HG02759 (cell line): ENCODE measurements at regions not wholly inside any gene's neighbourhood (a gene's known extent, or its start where the extent isn't known, plus 50 kb on each side); places are given as distances from the start of the nearest gene placed in this dataset.

Experiments
- ATAC-seq: cut with Tn5 transposase; IDR thresholded peaks from one replicate; pipeline ENCODE4 v1.9.1; 2021; ENCODE audit warnings: mild to moderate bottlenecking, moderate library complexity; ENCODE audit not compliant: unreplicated experiment

GRCh38 chr11:13103962-13104554, 94.9 kb downstream of the RASSF10 start:
- ATAC-seq = no peak

DNA sequence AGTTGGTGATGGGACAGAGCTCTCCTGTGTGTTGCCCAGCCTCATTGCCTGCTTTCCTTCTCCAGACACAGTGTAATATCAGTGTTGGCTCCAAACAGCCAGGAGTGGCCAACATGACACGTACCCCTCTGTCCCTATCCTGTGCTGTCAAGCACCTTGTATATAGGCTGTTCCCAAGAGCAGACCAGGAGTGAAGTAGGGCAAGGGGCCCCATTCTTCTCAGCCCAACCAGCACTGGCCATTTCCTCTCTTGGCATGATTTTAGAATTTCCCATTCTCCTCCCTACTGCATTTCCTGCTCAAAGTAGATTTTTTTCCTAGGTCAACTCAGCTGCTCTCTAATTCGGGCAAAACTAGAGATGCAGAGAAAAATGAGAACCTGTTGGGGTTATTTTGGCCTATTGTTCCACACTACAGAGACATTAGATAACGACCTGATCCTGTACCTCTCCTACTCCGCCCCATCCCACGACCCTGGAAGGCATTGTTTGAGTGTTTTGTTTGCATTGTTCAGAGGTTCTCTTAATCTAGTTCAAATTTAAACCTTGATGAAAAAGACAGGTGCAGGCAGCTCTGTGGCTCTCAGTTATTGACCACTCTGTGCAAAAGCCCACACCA, 95.6 kb downstream of the RASSF10 start:
- no peak for ATAC-seq

DNA sequence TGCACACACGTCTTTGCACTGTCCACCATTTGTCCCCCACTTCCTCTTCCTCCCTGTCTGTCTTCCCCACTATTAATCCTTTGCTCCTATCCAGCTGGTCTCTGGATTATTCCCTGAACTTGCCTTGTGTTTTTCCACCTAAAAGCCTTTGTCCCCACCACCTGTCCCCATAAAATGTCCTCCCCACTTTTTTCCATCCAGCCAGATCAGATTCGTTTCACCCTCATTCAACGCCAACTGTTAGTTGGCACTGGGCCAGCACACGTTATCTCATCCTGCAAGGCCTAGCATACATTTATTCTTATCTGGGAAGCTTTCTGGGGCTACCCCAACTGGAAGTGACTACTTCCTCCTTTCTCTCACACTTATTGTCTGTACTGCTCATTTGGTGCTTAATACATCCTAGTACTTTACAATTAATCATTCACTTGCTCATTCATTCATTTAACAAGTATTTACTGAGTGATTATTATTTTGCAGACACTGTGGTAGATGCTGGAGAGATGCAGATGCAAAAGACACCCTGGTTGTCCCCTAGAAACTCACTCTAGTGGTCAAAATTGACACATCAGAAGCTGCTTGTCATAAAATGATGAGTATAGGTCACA, 96.2 kb downstream of the RASSF10 start:
- peak; percentile 64 for ATAC-seq

- ATAC-seq = no peak
Observed at GRCh38 chr11:13107544-13108044, 98.5 kb downstream of the RASSF10 start.

DNA sequence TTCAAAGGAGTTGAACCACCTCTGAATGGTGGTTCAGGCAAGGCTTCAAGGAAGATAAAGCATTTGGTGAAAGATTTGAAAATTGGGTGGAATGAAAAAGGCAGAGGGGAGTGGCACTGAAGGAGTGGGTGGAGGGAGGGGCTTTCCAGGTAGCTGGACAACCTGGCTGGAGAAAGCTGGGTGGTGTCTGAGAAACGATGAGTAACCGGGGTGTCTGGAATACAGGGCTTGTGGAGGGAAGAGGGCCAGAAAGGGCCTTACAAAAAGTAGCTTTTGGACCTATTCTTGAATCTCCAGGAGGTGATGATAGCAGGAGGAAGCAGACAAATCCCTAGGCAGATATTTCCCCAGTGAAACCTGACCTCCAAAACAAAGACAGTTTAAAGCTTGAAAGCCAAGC, 99.3 kb downstream of the RASSF10 start:
- no peak for ATAC-seq

GRCh38 chr11:13109616-13110015, 100.5 kb downstream of the RASSF10 start:
- no peak for ATAC-seq

DNA sequence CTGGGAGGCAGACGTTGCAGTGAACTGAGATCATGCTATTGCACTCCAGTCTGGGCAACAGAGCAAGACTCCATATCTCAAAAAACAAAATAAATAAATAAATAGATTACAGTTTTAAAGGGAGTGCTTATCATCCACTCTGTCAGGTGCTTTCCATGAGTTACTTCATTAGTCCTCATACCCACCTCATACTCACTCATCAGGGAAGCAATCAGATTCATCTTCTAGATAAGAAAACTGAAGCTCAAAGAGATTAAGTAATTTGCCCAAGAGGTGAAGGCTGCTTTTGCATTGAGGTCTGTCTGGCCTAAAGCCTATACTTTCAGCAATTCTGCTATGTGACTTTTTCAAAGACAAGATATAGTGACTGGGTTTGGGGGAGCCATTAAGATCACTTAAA, 101.0 kb downstream of the RASSF10 start:
- no peak for ATAC-seq

DNA sequence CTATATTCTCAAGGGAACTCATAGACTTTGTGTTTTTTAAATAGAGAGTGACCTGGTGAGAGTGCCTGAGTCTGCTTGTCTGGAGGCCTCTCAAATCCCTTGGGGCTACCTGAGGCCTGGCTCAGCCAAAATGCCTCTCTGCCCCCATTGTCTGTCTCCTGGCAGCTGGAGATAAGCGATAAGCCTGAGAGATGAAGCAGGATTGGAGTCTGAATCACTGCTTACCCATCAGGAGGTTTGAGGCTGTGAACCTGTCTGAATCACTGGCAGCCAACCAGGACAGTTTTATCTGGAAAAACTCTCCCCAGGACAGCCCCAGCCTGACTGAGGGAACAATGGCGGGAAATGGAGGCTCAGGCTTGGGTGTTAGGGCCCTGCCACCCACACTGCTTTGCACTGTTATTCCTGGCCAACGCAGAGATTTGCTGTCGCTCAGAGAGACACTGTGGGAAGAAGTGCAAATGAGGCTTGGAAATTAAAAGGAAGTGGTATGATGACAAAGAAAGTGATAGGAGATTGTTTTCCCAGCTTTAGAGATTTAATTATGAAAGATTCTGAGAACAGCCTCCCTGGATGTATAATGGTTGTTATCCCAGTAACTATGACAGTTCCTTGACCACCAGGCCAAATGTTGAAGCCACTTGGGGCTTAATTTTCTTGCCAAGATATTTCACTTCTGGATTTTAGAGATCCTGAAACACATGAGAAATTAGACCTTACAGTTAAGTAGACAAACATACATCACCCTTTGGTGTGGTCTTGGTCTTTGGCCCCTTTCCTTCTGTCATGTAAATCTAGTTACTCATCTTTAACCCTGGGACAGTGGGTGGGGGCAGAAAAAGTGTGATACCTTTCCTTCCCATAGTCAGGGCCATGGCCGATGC, 102.1 kb downstream of the RASSF10 start:
- no peak for ATAC-seq

- ATAC-seq = peak; percentile 41
Observed at GRCh38 chr11:13111813-13112130, 102.7 kb downstream of the RASSF10 start.

GRCh38 chr11:13114566-13115379, 105.7 kb downstream of the RASSF10 start:
- ATAC-seq = no peak

GRCh38 chr11:13115380-13115675, 106.2 kb downstream of the RASSF10 start:
- no peak for ATAC-seq

DNA sequence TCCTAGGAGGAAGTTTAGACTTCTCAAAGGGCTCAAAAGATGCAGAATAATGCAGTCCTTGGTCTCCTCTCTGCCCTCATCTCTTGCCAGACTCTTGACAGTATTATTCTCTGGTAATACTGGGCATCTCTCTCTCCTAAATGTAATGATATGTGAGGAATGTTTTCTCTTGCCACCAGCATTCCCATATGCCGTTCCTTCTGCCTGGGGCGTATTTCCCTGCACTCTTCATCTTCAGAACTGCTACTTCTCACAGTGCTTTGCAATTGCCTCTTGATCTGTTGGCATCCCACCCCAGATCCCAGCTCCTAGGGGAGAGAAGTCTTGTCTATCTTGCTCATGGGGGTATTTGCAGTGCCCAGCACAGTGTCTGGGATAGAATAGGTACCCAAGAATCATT, 107.4 kb downstream of the RASSF10 start:
- no peak for ATAC-seq

DNA sequence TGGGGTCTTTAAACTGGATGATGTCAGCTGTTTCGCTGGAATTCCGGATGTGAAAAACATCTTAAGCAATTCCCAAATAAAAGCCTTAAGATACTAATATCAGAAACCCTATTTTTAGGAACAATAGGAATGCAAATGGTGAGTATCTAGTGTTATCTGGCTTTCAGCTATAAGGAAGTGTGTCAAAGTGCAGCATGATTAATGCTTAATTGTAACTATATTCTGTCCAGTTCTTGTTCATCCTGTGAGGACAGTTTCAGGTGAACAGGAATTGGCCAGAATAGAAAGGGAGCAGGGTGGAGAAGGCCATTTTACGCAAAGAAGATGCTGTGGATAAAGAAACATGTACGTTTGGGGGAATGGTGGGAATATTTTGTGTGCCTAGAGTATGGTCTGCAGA, 108.2 kb downstream of the RASSF10 start:
- no peak for ATAC-seq

DNA sequence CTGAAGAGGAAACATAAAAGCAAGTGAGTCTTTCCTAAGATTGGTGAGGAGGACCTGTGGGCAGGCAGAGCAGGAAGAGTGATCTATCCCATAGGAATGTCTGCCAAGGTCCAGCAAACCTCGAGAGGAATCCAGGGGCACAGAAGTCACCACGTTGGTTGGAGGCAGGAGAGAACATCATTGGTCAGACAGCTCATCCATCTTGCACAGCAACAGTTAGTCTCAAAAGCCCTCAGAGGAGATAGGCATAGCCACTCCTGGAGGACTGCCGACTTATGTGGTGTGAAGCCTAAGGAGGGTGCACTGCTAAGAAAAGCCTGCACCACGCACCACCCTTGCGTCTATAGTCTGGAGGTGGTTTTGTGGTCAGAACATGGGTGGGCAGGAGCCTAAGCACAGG, 109.1 kb downstream of the RASSF10 start:
- ATAC-seq = no peak

DNA sequence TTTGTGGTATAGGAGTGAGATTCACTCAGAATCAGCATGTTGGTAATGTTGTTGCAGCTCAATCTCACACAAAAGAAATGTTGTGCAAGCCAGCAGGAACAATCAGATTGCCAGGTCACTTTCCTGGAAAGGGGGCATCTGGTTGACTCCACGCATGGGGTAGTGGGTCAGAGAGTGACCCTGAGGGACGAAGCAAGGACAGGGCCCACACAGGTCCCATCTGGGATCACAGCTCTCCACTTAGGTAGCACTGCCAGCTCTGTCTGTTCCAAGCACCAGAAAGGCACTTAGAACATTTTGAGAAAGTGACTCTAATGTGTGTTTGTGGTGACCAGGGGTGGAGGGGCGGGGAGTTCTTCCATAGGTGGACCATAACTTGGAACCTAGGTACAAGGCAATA, 109.5 kb downstream of the RASSF10 start:
- no peak for ATAC-seq

DNA sequence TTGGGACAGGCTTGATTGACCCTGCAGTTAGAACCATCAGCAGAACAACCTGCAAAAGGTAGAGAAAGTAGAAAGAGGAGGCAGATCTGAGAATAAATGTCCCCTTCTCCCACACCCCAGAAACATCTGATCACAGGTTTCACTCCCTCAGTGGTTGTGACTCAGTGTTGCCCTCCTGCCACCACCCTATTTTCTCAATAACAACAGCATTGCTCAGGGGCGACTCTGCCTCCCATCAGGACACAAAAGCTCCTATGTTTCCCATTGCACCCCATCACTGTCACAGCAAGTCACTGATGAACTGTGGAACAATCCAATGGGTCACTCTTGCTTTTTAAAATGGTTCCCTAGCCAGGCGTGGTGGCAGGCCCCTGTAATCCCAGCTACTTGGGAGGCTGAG, 110.2 kb downstream of the RASSF10 start:
- no peak for ATAC-seq

DNA sequence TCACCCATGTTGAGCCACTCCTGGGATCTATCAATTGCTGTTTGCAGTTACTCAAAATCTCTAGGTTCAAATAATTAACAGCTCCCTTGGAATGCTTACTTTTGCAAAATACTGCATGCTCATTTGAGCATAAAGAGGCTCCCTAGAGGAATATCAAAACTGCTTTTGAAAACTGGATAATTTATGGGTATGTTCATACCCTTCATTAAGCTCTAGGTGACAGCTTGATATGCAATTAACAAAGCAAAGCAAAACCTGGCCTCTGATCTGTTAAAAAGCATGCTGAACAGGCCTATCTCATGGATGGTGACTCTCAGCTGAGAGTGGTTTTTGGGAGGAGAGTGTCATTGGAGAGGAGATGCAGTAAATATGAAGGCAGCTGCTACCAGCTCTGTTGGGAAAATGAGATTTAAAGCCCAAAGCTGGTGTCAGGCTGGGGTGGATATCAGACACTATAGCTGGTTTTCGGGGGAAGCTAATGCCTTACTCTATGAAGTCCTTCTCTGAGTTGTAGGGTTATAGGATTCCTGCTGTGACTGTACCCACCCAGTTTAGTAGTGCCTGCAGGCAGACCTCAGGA, 110.9 kb downstream of the RASSF10 start:
- ATAC-seq = no peak

DNA sequence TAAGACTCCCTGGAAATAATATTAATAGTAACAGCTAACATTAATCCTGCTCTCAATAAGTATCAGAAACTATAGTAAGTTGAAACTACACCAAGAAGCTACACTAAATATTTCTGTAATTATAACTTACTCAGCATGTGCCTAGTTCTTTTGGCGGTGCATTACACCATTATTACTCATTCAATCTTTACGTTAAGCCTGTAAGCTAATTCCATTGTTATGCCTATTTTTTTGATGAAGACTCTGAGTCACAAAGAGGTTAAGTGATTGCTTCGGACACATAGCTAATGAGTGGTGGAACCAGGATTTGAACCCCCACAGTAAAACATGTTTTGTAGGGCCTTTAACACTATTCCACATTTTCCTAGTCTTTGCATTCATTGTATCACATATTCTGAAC, 111.6 kb downstream of the RASSF10 start:
- ATAC-seq = no peak

- no peak for ATAC-seq
Observed at GRCh38 chr11:13126430-13126829, 117.3 kb downstream of the RASSF10 start.

GRCh38 chr11:13127161-13127560, 118.0 kb downstream of the RASSF10 start:
- ATAC-seq = no peak

- no peak for ATAC-seq
Observed at GRCh38 chr11:13128354-13128753, 119.2 kb downstream of the RASSF10 start.
